Dermis microvascular lymphatic vessel endothelial cell (primary cell): ENCODE measurements at regions not wholly inside any gene's neighbourhood (a gene's known extent, or its start where the extent isn't known, plus 50 kb on each side); places are given as distances from the start of the nearest gene placed in this dataset.
A peak's percentile ranks its signal among the peaks of the same experiment; 100 is the strongest.
"Not testable (repeated sequence)": the region's sequence is repeated elsewhere in the genome, so short reads cannot be mapped to it uniquely, and the experiment has no call there.

Source experiments
- DNase-seq, 2 donors: peaks; one replicate each; pipeline versions ENCODE4 v3.0.0 to v3.0.0-alpha.2; 2010; ENCODE audit warnings: low read depth in 2 of 2

DNA sequence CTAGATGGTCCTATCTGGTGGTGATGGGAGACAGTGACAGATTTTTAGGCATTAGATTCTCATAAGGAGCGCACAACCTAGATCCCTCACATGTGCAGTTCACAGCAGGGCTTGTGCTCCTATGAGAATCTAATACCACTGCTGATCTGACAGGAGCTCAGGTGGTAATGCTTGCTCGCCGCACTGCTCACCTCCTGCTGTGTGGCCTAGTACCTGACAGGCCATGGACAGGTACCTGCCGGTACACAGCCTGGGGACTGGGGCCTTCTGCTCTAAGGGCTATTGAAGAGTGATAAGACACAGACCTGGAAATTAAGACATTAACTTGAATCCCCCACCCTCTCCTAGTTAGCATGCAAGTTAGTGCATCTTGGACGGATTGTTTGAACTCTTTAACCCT lies 64.4 kb downstream of the KLRB1 start:
- not testable (repeated sequence) for DNase-seq

DNA sequence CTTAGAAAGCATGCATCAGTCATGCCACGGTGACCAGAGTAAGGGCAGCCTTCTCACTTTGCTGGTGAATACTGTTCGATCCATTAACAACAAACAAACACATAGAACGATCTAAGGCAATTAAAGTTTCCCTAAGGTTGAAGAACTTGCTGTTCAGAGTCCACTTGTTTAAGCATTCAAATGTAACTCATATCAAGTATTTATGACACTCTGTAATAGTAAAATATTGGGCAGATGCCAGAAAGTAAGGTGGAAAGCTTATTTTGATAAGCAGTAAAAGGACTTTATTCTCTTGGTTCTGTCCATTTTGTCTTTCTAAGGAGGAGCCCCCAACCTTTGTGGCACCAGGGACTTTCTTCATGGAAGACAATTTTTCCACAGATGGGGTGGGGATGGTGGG lies 64.9 kb downstream of the KLRB1 start:
- DNase-seq, result not testable (repeated sequence)

DNA sequence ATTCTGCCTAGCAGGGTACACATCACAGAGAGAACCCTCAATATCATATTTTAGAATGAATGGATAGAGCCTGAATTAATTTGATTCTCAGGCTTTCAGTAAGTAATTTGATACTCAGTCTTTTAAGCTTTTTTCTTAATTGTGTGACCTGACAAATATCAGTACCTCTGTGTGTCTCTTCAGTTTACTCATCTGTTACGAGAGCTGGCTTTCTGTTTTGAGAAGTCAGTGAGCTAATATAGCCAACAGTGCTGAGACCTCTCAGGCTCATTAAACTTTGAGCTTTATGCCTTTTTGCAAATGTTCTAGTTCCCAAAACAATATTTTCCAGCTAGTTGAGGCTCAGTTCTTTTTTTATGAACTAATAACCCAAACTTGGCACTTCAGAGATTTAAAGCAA lies 91.8 kb downstream of the KLRB1 start:
- DNase-seq, result not testable (repeated sequence)

DNA sequence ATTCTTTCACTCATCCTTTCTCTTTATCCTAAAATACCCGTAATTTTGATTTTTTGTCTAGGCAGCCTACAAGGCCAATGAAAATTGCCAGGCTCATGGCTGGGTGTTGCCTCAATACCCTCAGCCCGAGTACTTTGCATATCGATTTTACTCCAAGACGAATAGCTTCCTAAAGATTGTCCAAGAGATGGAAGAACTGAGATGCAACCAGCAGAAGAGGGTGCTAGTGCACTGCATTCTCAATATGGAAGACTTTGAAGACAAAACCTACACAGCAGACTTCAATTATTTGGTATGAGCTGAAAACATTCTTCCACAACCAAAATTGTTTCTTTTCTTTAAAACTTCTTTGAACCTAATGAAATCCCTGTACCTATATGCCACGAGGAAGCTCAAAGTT lies 95.0 kb downstream of the KLRB1 start:
- DNase-seq, result not testable (repeated sequence)

DNA sequence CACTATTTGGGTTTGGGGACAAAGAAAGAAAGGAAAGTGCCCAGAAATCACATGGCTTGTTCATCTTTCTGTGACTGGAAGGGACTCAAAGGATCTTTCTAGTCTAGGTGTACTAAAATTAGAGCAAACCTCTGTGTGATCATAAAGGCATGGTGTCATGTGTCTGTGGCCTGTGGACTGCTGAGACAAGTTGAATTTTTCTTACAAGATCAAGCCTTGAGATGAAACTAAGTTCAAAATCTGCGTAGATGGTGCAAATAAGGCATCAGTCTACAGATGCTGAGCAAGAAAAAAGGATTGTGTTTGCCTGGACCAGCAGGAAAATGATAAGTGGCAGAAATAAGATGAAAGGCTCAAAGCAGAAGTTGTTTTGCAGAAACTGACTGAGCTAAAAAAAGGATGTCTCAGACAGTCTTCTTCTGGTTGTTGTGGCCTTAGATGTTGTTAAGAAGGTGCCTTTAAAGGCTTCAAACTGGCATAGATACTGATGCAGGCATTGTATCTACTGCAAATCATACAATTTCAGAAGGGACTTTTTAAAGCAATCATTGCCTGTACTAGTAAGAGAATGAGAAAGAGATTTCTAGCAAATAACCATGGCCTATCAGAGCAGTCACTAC lies 97.2 kb downstream of the KLRB1 start:
- not testable (repeated sequence) for DNase-seq

DNA sequence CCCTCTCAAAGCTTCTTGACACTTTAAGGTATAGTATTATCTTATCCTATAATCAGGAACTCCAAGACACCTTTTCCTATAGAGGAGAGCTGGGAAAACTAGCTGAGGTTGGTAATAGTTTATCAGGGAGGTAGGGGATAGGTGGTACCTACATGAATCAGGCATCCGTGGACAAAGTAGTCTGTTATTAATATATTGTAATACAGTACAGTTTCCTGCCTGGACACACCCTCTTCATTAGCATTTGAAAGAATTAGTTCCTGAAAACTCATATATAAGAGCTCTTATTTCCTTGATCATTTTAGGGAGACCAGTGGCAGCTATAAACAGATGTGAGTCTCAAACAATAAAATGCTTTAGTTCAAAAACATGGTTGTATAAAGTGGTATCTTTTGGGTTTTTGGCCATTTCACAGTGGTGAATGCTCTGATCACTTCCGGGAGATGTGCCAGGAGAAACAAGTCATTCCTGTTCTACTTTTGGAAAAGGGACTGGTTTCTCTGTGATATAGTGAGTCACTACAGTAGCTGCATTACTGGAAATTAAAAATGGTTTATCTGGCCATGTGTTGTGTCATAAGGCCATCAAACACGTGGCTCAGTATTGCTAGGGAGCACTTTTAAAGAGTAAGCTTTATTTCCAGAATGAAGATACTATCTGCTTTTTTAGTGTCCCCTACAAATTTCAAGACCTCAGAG lies 98.1 kb downstream of the KLRB1 start:
- DNase-seq, result peak in 1 of 2 donors; percentile 51

DNA sequence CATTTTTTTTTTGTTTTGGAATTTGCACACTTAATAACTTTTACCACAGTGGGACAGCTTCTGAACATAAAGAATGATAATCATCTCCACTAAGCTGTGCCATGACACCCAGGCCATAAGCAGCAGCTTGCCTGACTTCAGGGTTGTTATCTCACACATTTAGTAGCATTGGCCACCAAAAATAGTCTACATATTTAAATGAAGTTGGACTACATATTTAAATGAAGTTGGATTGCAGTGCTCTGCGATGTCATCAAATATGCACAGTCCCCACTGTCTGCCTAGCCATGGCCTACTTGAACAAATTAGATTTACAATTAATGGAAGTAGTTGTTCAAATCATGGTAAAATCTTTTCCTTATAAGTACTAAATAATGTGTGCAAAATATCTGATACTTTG lies 101.0 kb downstream of the KLRB1 start:
- no peak for DNase-seq

DNA sequence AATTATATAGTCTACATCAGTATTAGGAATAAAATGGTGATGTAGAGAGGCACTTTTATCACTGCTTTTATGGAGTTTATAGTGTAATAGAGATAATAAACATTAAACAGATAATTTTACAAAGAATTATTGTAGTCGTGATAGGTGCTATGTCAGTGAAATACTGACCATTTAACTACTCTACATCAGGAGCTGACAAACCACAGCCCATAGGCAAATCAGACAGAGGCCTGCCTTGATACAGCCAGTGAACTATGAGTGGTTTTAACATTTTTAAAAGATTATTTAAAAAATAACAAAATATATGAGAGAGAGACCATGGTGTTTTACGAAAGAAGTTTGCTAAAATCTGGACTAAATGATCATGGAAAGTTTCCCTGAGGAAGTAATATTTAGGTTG lies 104.3 kb downstream of the KLRB1 start:
- DNase-seq, result not testable (repeated sequence)

DNA sequence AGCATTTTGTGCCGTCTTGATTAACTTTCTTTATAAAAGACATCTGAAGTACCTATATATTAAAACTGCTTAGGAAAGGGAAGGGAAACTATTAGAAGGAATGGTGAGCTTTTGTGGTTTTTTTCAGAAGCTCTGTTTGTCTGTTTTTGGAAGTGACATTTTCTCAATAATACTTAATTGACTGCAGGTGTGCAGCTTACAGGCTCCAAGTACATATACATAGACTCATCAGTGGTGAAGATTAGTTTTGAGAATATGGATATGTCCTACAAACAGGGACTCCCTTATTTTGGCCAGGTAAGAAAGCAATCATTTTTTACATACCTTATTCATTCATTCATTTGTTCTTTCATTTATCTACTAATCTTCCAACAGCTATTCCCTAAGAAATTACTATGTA lies 104.9 kb downstream of the KLRB1 start:
- not testable (repeated sequence) for DNase-seq

DNA sequence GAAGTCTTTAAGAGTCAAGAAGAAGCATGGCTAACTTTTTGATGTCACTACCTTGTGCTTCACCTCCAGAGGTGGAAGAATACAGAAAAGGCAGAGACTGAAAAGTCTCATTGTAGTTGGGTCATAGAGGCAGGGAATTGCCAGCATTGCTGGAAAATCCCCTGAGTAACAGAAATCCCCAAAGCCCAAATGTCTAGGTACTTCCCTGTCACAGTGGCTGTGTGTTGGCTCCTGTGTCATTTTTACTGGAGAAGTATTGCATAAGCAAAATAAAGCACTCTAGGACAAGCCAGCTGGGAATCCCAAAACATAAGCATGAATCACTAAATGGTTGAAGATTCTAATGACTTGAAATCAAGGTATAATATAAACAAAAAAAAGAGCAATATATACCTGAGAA lies 114.4 kb downstream of the KLRB1 start:
- not testable (repeated sequence) for DNase-seq

DNA sequence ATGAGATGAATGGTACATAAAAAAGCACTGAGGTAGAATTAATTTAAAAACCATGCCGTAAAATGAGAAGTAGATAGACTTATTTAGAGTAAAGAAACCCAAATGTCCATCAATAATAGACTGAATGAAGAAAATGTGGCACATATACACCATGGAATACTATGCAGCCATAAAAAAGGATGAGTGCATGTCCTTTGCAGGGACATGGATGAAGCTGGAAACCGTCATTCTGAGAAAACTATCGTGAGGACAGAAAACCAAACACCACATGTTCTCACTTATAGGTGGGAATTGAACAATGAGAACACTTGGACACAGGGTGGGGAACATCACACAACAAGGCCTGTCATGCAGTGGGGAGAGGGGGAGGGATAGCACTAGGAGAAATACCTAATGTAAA lies 126.4 kb downstream of the KLRB1 start:
- DNase-seq, result not testable (repeated sequence)

DNA sequence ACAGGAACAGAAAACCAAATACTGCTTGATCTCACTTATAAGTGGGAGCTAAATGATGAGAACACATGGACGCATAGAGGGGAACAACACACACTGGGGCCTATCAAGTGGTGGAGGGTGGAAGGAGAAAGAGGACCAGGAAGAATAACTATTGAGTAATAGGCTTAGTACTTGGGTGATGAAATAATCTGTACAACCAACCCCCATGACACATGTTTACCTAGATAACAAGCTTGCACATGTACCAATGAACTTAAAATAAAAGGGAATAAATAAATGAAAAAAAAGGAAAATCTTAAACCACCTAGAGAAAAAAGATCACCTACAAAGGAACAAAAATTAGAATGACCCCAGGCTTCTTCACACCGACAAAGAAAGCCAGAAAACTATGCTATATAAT lies 133.5 kb downstream of the KLRB1 start:
- DNase-seq, result not testable (repeated sequence)

DNA sequence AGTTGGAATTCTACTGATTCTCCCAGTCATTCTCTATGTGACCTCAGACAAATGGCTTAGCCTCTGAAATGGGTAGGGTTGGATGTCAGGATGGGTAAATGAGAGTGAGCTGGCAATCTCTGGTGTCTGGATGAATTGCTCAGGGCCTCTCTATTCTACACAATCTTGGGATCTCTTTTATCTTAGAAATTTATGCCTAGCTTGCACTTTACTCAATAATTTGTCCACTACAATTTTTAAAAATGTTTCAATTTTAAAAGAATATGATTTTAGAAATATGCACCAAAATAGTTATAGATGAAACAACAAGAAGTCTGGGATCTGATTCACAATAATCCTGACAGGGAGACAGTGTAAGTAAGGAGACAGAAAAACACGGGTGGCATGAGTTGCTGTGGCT lies 134.1 kb downstream of the KLRB1 start:
- not testable (repeated sequence) for DNase-seq

DNA sequence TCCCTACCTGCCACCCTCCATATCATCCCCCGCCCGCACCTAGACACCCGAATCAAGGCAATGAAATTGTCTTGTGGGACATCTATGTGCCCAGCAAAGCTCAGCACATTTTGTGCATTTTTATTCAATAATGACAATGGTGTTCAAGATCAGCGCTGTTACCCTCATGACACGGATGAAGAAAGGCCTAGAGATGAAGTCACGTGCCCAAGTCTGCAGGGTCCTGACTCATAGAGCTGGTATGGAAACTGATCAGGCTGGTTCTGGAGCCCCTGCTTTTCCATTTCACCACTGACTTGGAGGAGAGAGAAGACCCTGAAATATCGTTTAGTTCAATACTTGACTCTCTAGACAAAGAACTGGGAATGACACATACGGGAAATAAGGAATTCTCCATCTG lies 136.2 kb downstream of the KLRB1 start:
- DNase-seq, result not testable (repeated sequence)

DNA sequence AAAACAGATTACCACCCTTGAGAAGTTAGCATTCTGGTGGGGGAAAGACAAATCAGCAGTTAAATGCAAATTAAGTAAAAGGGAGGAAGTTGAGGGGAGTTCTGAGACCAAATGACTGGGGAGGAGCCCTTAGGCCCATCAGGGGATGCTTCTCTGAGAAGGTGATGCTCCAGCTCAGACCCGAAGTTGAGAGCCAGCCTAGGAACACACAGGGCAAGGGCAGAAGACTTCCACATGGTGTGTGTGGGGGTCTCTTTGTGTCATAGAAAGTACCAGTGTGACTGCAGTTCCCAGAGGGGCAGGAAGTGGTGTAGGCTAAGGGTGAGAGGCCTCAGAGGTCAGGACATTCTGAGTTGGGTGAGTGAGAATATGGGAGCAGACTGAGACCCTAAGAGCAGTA lies 137.3 kb downstream of the KLRB1 start:
- DNase-seq, result not testable (repeated sequence)

DNA sequence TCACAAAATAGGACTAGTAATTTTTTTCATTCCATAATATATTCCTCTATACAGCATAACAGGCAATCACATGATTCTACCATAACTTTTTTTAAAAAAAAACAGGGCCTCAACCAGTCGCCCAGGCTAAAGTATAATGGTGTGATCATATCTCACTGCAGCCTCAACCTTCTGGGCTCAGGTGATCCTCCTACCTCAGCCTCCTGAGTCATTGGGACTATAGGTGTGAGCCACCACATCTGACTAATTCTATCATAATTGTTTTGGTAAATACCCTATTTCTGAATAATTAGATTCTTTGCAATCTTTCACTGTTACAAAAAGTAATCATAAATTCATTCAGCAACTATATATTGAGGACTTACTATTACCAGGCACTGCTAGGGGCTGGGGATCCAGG lies 137.8 kb downstream of the KLRB1 start:
- DNase-seq, result not testable (repeated sequence)

DNA sequence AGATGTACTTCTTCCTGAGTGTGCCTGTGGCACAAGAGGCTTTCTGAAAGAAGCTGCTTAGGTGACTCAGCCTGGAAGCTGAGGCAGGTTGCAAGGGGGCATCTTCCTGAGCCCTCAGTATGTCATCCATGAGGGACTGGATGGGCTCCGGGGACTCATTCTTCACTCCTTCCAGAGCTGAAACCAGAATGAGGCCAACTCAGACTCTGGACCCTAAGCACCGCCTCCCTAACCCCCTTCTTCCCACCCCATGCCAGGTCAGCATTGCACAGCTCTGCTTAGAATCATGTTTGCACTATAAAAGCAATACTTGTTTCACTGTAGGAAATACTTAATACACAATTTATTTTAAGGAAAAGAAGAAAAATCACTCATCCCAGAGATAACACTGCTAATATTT lies 138.3 kb downstream of the KLRB1 start:
- not testable (repeated sequence) for DNase-seq

DNA sequence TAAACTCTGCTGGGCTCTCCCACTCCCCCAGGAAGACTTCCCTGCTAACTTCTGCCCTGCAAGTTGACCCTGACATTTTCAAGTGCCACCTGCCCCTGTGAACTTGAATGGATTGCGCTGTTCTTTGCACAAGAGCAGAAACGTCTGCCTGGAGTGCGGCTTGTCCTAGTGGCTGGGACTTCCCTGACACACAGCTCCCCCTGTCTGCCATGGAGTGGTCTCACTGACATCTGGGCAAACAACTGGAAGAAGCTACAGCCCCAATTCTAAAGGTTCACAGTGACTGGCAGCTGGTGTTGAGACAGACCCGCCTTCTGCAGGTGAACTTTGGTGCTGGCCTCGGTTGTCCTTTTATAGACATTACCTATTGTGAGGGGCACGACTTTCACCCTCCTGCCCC lies 138.7 kb downstream of the KLRB1 start:
- DNase-seq, result peak; percentile 70 to 76

DNA sequence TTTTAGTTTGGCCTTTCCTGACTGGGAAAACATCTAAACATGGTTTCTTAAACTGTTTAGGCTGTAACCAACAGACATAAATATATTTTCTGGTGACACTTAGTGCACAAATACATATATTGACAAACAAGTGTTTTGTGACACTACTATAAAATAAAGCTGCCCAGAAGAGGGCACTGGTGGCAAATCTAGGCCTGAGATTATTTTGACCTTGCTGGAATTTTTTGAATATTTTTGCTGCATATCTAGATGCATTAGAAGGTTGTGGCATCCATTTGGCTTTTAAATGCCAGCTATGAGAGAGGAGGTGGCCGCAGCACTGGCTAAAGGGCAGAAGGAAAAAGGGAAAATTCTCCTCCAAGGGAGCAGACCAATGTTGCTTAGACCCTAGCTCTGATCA lies 139.6 kb downstream of the KLRB1 start:
- not testable (repeated sequence) for DNase-seq

DNA sequence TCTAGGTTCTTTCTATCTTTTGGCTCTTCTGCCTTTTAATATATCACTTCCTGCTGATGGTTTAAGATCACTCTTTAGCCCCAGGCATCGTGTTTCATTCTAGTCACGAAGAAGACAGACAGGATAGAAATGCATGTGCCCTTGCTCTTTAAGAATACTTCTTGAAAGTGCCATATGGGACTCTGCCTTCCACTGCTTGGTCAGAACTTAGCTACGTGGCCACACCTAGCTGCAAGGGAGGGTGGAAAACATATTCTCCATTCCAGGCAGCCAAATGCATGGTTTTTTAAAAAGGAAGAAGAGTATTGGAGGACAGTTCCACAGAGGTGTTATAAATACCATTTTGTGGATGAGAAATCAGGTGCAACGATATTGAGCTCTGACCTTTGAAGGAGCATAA lies 143.3 kb downstream of the KLRB1 start:
- no peak for DNase-seq

DNA sequence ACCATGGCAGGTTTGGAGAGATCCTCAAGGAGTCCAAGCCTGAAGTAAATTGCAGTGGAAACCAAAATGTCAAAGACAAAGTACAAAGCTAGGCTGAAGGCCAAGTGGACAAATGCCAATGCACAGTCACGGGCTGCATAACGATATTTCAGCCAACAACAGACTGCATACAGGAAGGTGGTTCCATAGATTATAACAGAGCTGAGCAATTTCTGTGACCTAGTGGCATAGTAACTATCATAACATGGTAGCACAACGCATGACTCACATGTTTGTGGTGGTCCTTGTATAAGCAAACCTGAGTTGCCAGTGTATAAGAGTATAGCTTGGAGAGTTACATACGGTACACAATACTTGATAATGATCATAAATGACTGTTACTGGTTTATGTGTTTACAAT lies 152.2 kb downstream of the KLRB1 start:
- DNase-seq, result peak; percentile 82 to 91

DNA sequence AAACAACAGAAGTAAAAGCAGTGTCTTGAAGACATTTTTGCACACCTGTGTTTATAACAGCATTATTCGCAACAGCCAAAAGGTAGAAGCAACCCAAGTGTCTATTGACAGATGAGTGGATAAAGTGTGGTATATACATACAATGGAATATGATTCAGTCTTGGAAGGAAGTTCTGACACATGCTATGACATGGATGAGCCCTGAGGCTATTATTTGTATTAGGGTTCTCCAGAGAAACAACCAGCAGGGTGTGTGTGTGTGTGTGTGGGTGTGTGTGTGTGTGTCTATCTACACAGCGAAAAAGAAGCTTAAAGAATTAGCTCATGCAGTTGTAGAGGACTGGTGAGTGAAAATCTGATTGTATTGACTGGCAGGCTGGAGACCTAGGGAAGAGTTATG lies 153.7 kb downstream of the KLRB1 start:
- not testable (repeated sequence) for DNase-seq

DNA sequence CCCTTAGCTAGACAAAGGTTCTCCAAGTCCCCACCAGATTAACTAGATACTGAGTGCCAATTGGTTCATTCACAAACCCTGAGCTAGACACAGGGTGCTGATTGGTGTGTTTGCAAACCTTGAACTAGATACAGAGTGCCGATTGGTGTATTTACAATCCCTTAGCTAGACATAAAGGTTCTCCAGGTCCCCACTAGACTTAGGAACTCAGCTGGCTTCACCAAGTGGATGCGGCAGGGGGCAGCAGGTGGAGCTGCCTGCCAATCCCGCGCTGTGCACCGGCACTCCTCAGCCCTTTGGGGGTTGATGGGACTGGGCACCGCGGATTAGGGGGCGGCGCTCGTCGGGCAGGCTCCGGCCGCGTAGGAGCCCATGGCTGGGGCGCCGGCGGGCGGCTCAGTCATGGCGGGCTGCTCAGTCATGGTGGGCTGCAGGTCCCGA lies 157.6 kb downstream of the KLRB1 start:
- DNase-seq, result not testable (repeated sequence)
